Activated T-helper 17 cell treated with anti-CD3 and anti-CD28 coated beads, Interleukin-2, amount 50 U/mL, for 72 hours (primary cell): ENCODE measurements at regions not wholly inside any gene's neighbourhood (a gene's known extent, or its start where the extent isn't known, plus 50 kb on each side); places are given as distances from the start of the nearest gene placed in this dataset.

Experiments
- ATAC-seq: fragments of 150-1000 bp; cut with Tn5 transposase; replicated peaks from 2 replicates; pipeline ENCODE4 v1.10.0; 2021; ENCODE audit warnings: mild to moderate bottlenecking, moderate library complexity
- H3K27ac Mint-ChIP-seq: one replicate; pipeline ENCODE4 v1.8.0; 2022; ENCODE audit warnings: mixed read lengths
- H3K27me3 Mint-ChIP-seq: one replicate; pipeline ENCODE4 v1.8.0; 2022; ENCODE audit warnings: mixed read lengths
- H3K36me3 Mint-ChIP-seq: one replicate; pipeline ENCODE4 v1.8.0; 2022; ENCODE audit warnings: low read depth, mild to moderate bottlenecking, mixed read lengths
- H3K4me1 Mint-ChIP-seq: one replicate; pipeline ENCODE4 v1.8.0; 2022; ENCODE audit warnings: mixed read lengths
- H3K4me3 Mint-ChIP-seq: one replicate; pipeline ENCODE4 v1.8.0; 2022; ENCODE audit warnings: mild to moderate bottlenecking, mixed read lengths
- H3K9me3 Mint-ChIP-seq: one replicate; pipeline ENCODE4 v1.8.0; 2022; ENCODE audit warnings: mixed read lengths

- Mint-ChIP-seq H3K4me3 (no peak overlapping the region), H3K27ac (no peak overlapping the region), H3K27me3 (peaks cover 61% of the 10 kb centered on the region), H3K36me3 (no peaks in the 10 kb centered on the region), H3K4me1 (no peaks in the 10 kb centered on the region), H3K9me3 (no peaks in the 10 kb centered on the region)
- ATAC-seq, result no peak
Observed at GRCh38 chr16:73890186-73891128, 406.2 kb upstream of the PSMD7 start.

- Mint-ChIP-seq H3K27me3 (peaks cover 61% of the 10 kb centered on the region), H3K4me1 (no peaks in the 10 kb centered on the region), H3K9me3 (no peaks in the 10 kb centered on the region), H3K27ac (no peak overlapping the region), H3K4me3 (no peak overlapping the region), H3K36me3 (no peaks in the 10 kb centered on the region)
- ATAC-seq, result no peak
Observed at GRCh38 chr16:73888840-73889490, 407.6 kb upstream of the PSMD7 start.

- no peaks in the 10 kb centered on the region for H3K36me3 Mint-ChIP-seq
- no peak overlapping the region for H3K4me3 Mint-ChIP-seq
- ATAC-seq, result no peak
- H3K27me3 Mint-ChIP-seq, result peaks cover 54% of the 10 kb centered on the region
- H3K4me1 Mint-ChIP-seq, result no peaks in the 10 kb centered on the region
- H3K27ac Mint-ChIP-seq, result no peak overlapping the region
- H3K9me3 Mint-ChIP-seq, result no peaks in the 10 kb centered on the region
Observed at GRCh38 chr16:73887911-73888310, 408.7 kb upstream of the PSMD7 start.

GRCh38 chr16:73886426-73886825 is 410.2 kb upstream of the PSMD7 start:
- Mint-ChIP-seq H3K9me3 (no peaks in the 10 kb centered on the region), H3K36me3 (no peaks in the 10 kb centered on the region), H3K4me1 (no peaks in the 10 kb centered on the region), H3K27me3 (peaks cover 46% of the 10 kb centered on the region), H3K4me3 (no peak overlapping the region), H3K27ac (no peak overlapping the region)
- ATAC-seq, result no peak

- H3K4me3 Mint-ChIP-seq, result no peak overlapping the region
- H3K27me3 Mint-ChIP-seq, result peaks cover 36% of the 10 kb centered on the region
- no peaks in the 10 kb centered on the region for H3K4me1 Mint-ChIP-seq
- no peak for ATAC-seq
- H3K36me3 Mint-ChIP-seq, result no peaks in the 10 kb centered on the region
- H3K9me3 Mint-ChIP-seq, result no peaks in the 10 kb centered on the region
- no peak overlapping the region for H3K27ac Mint-ChIP-seq
Observed at GRCh38 chr16:73885319-73885718, 411.3 kb upstream of the PSMD7 start.

DNA sequence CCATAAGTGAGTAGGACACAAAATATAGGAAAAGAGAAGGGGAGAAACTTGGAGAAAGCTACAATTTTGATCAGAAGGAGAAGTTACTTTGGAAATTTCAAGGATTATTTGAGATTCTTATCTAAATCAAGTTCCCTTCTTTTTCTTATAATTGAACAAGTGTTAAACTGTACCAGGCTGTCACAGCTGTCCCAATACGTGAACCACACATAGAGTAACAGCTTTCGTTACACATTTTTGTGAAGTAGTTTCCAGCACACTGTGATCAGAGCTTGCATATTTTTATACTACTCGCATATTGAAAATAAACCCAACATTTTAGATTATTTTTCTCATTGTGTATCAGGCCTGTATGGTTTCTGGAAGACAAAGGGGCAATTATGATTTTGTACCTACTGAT is 412.8 kb upstream of the PSMD7 start:
- Mint-ChIP-seq H3K27me3 (peaks cover 32% of the 10 kb centered on the region), H3K4me3 (no peak overlapping the region), H3K4me1 (no peaks in the 10 kb centered on the region), H3K9me3 (no peaks in the 10 kb centered on the region), H3K36me3 (no peaks in the 10 kb centered on the region), H3K27ac (no peak overlapping the region)
- ATAC-seq, result no peak

- Mint-ChIP-seq H3K4me1 (no peaks in the 10 kb centered on the region), H3K9me3 (no peaks in the 10 kb centered on the region), H3K27me3 (peaks cover 28% of the 10 kb centered on the region), H3K27ac (no peak overlapping the region), H3K36me3 (no peaks in the 10 kb centered on the region), H3K4me3 (no peak overlapping the region)
- ATAC-seq, result no peak
Observed at GRCh38 chr16:73883126-73883525, 413.5 kb upstream of the PSMD7 start.

DNA sequence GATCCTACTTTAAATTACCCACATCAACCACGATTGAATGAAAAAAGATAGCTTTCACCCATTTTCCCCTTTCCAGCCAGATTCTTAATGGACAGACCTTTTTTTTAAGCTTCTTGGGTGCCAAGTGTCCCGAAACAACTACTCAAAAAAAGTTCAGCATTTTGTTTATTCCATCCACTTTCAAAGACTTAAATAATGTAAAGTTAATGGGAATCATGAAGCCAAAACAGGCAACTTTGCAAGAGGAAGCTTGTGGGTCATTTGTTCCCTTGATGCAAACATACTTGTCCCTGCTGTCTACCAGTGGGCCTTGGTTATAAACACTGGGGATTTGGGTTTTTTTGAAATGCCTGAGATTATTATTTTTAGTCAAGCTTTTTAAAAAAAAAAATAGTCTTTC is 414.0 kb upstream of the PSMD7 start:
- H3K4me3 Mint-ChIP-seq, result no peak overlapping the region

DNA sequence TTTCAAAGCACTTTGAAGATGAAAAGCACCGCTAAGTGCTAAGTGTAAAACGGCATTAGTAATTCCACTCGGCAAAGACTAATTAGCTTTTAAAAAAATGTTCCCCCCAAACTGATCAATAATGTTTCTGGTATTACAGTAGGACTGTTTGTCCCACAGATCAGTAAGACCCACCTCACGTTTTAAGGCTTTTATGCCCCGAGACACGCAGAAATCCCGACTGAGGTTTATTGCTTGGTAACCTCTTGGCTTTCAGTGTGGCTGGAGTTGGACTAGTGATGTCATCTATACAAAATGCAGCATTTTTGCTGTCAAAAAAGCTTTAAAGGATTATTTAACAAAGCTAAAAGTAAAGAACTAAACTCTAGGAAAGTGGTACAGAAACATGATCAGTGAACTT is 414.6 kb upstream of the PSMD7 start:
- Mint-ChIP-seq H3K36me3 (no peaks in the 10 kb centered on the region), H3K27me3 (peaks cover 19% of the 10 kb centered on the region), H3K4me3 (no peak overlapping the region), H3K27ac (no peak overlapping the region), H3K9me3 (no peaks in the 10 kb centered on the region), H3K4me1 (no peaks in the 10 kb centered on the region)
- no peak for ATAC-seq

More for the DNA sequence above, 414.0 kb upstream of the PSMD7 start:
- Mint-ChIP-seq H3K27me3 (peaks cover 23% of the 10 kb centered on the region), H3K27ac (no peak overlapping the region), H3K9me3 (no peaks in the 10 kb centered on the region), H3K4me1 (no peaks in the 10 kb centered on the region), H3K36me3 (no peaks in the 10 kb centered on the region)
- no peak for ATAC-seq

DNA sequence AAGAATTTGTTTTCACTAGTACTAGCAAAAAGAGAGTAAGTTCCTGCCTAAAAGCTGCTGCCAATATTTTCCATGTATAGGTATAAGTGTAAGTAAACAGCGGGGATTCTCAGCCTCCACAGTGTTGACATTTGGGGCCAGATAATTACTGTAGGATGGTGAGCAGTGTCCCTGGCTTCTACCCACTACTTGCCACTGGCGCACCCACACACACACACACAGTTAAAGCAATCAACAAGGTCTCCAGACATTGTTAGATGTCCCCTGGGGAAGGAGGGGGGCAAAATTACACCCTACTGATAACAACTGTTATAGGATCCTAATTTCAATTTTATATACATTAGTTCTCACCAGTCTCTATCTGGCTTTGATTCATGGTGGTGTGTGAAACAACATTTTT is 417.0 kb upstream of the PSMD7 start:
- Mint-ChIP-seq H3K4me1 (no peaks in the 10 kb centered on the region), H3K36me3 (no peaks in the 10 kb centered on the region), H3K27ac (no peak overlapping the region), H3K4me3 (no peak overlapping the region), H3K9me3 (no peaks in the 10 kb centered on the region), H3K27me3 (peaks cover 10% of the 10 kb centered on the region)
- no peak for ATAC-seq

GRCh38 chr16:73878611-73879010 is 418.0 kb upstream of the PSMD7 start:
- Mint-ChIP-seq H3K36me3 (no peaks in the 10 kb centered on the region), H3K4me1 (no peaks in the 10 kb centered on the region), H3K27me3 (peaks cover 10% of the 10 kb centered on the region), H3K27ac (no peak overlapping the region), H3K4me3 (no peak overlapping the region), H3K9me3 (no peaks in the 10 kb centered on the region)
- ATAC-seq, result no peak

GRCh38 chr16:73877150-73877549 is 419.5 kb upstream of the PSMD7 start:
- Mint-ChIP-seq H3K27ac (no peak overlapping the region), H3K9me3 (no peaks in the 10 kb centered on the region)
- no peak for ATAC-seq

DNA sequence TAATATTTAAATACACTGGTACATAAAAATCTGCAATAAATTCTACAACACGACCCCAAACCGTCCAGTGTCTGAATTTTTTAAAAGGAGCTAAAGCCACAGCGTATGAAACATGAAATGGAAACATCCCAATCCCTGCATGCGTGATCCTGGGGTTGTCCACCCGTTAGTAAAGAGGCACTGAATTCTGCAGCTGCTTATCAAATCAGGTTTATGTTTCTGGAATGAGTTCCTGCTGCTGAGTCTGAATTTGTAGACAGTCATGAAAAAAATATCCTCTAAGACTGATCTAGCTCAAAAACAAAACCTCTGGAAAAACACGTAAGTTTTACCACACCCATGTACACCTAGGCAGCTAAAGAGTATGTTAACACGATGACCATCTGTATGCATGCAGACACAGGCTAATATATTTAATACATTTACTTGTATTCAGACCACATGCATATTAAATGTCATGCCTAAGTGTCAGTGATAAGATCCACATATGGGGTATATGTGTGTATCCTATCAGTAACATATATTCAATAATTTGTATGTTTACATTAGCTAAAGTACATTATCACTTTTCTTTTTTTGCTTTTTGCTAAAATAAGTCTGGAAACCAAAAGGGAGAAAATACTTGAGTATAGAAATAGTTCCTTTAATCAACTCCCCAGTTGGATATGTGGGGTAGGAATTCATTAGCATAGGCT is 420.5 kb upstream of the PSMD7 start:
- Mint-ChIP-seq H3K27me3 (peaks cover 10% of the 10 kb centered on the region), H3K4me3 (no peak overlapping the region), H3K9me3 (no peaks in the 10 kb centered on the region), H3K36me3 (no peaks in the 10 kb centered on the region), H3K27ac (no peak overlapping the region), H3K4me1 (no peaks in the 10 kb centered on the region)
- no peak for ATAC-seq

More at GRCh38 chr16:73877150-73877549, 419.5 kb upstream of the PSMD7 start:
- no peak overlapping the region for H3K4me3 Mint-ChIP-seq
- peaks cover 10% of the 10 kb centered on the region for H3K27me3 Mint-ChIP-seq
- no peaks in the 10 kb centered on the region for H3K36me3 Mint-ChIP-seq
- H3K4me1 Mint-ChIP-seq, result no peaks in the 10 kb centered on the region

GRCh38 chr16:73874324-73874723 is 422.3 kb upstream of the PSMD7 start:
- Mint-ChIP-seq H3K9me3 (no peaks in the 10 kb centered on the region), H3K4me1 (no peaks in the 10 kb centered on the region), H3K27me3 (peaks cover 6% of the 10 kb centered on the region), H3K4me3 (no peak overlapping the region), H3K36me3 (no peaks in the 10 kb centered on the region), H3K27ac (no peak overlapping the region)
- ATAC-seq, result no peak

DNA sequence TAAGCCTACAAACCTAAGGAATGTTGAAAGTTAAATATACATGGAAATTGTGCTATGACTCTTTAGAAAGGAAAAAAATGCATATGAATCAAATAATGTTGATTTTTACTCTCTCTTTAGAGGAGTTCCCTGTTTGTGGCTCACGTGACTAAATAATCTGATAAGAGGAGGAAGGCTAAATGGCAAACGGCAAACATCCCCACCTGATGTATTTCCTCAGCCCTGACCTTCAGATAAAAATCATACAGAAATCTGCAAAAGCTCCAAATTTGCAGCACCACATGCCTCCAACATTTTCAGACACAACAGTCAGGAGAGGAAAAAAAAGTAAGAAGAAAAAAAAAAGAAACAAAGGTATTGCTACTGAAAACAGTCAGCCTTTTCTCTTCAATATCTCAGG is 423.0 kb upstream of the PSMD7 start:
- Mint-ChIP-seq H3K4me1 (no peaks in the 10 kb centered on the region), H3K27ac (no peak overlapping the region), H3K36me3 (no peaks in the 10 kb centered on the region), H3K4me3 (no peak overlapping the region), H3K9me3 (no peaks in the 10 kb centered on the region), H3K27me3 (peaks cover 6% of the 10 kb centered on the region)
- ATAC-seq, result no peak
